Subcutaneous abdominal adipose tissue (tissue), 5 donors: ENCODE measurements at regions not wholly inside any gene's neighbourhood (a gene's known extent, or its start where the extent isn't known, plus 50 kb on each side); places are given as distances from the start of the nearest gene placed in this dataset.

Experiments
- H3K27ac ChIP-seq: one replicate; pipeline ENCODE4 v1.7.0; 2013; ENCODE audit warnings: low read depth, mild to moderate bottlenecking, inconsistent platforms, low read length, moderate library complexity
- H3K27me3 ChIP-seq, 5 donors: one replicate each; pipeline ENCODE4 v1.7.0; 2013; ENCODE audit warnings: low read length in 5 of 5, inconsistent platforms in 1 of 5; ENCODE audit not compliant: control insufficient read depth in 5 of 5, insufficient read depth in 4 of 5
- H3K36me3 ChIP-seq, 5 donors: one replicate each; pipeline ENCODE4 v1.7.0; 2013; ENCODE audit warnings: low read length in 5 of 5; ENCODE audit not compliant: control insufficient read depth in 5 of 5, insufficient read depth in 5 of 5
- H3K4me1 ChIP-seq, 5 donors: one replicate each; pipeline ENCODE4 v1.7.0; 2013; ENCODE audit warnings: low read length in 5 of 5, mild to moderate bottlenecking in 3 of 5, moderate library complexity in 1 of 5; ENCODE audit not compliant: control insufficient read depth in 5 of 5, insufficient read depth in 5 of 5
- H3K4me3 ChIP-seq, 5 donors: one replicate each; pipeline ENCODE4 v1.7.0; 2013; ENCODE audit warnings: low read length in 5 of 5, low read depth in 1 of 5
- H3K9ac ChIP-seq, 5 donors: one replicate each; pipeline ENCODE4 v1.7.0; 2013; ENCODE audit warnings: low read length in 5 of 5, mild to moderate bottlenecking in 4 of 5, moderate library complexity in 3 of 5
- H3K9me3 ChIP-seq, 5 donors: one replicate each; pipeline ENCODE4 v1.7.0; 2013; ENCODE audit warnings: low read length in 5 of 5; ENCODE audit not compliant: control insufficient read depth in 5 of 5
- donor health status: healthy.
- donor health status: healthy.
- donor health status: healthy.
- donor health status: healthy.
- donor health status: healthy.

- no peak overlapping the region for H3K4me3 ChIP-seq
- no peaks in the 10 kb centered on the region for H3K27me3 ChIP-seq
- H3K9ac ChIP-seq = no peak overlapping the region
- no peaks in the 10 kb centered on the region for H3K36me3 ChIP-seq
- H3K9me3 ChIP-seq = no peaks in the 10 kb centered on the region
- H3K4me1 ChIP-seq = no peaks in the 10 kb centered on the region
- H3K27ac ChIP-seq = no peak overlapping the region
Measured at GRCh38 chr14:38856798-38857197, 246.2 kb downstream of the SEC23A start.

GRCh38 chr14:38855513-38855912, 247.5 kb downstream of the SEC23A start:
- Histone ChIP-seq H3K36me3 (no peaks in the 10 kb centered on the region), H3K4me3 (no peak overlapping the region), H3K9me3 (no peaks in the 10 kb centered on the region), H3K4me1 (no peaks in the 10 kb centered on the region), H3K9ac (no peak overlapping the region), H3K27me3 (no peaks in the 10 kb centered on the region), H3K27ac (no peak overlapping the region)

- Histone ChIP-seq H3K9ac (no peak overlapping the region), H3K4me1 (no peaks in the 10 kb centered on the region), H3K27ac (no peak overlapping the region), H3K9me3 (no peaks in the 10 kb centered on the region), H3K36me3 (no peaks in the 10 kb centered on the region), H3K27me3 (no peaks in the 10 kb centered on the region), H3K4me3 (no peak overlapping the region)
Measured at GRCh38 chr14:38851111-38851510, 251.9 kb downstream of the SEC23A start.

- H3K27me3 ChIP-seq = no peaks in the 10 kb centered on the region
- H3K9me3 ChIP-seq = no peaks in the 10 kb centered on the region
- H3K9ac ChIP-seq = no peak overlapping the region
- H3K36me3 ChIP-seq = no peaks in the 10 kb centered on the region
- H3K27ac ChIP-seq = no peak overlapping the region
- H3K4me1 ChIP-seq = no peaks in the 10 kb centered on the region
- H3K4me3 ChIP-seq = no peak overlapping the region
Measured at GRCh38 chr14:38850664-38851063, 252.4 kb downstream of the SEC23A start.

- no peak overlapping the region for H3K27ac ChIP-seq
- H3K27me3 ChIP-seq = no peaks in the 10 kb centered on the region
- H3K36me3 ChIP-seq = no peaks in the 10 kb centered on the region
- no peaks in the 10 kb centered on the region for H3K9me3 ChIP-seq
- H3K4me3 ChIP-seq = no peak overlapping the region
- H3K4me1 ChIP-seq = no peaks in the 10 kb centered on the region
- H3K9ac ChIP-seq = no peak overlapping the region
Measured at GRCh38 chr14:38848243-38848935, 254.6 kb downstream of the SEC23A start.

- no peak overlapping the region for H3K9ac ChIP-seq
- no peaks in the 10 kb centered on the region for H3K36me3 ChIP-seq
- no peaks in the 10 kb centered on the region for H3K4me1 ChIP-seq
- H3K27ac ChIP-seq = no peak overlapping the region
- H3K9me3 ChIP-seq = no peaks in the 10 kb centered on the region
- H3K27me3 ChIP-seq = no peaks in the 10 kb centered on the region
- no peak overlapping the region for H3K4me3 ChIP-seq
Measured at GRCh38 chr14:38847161-38847560, 255.9 kb downstream of the SEC23A start.

- no peaks in the 10 kb centered on the region for H3K9me3 ChIP-seq
Measured at GRCh38 chr14:38839694-38840365, 263.2 kb downstream of the SEC23A start.

GRCh38 chr14:38838979-38839323, 264.1 kb downstream of the SEC23A start:
- no peak overlapping the region for H3K27ac ChIP-seq
- peaks cover 0 to 5% (median 0%) of the 10 kb centered on the region in 5 donors for H3K4me1 ChIP-seq
- no peaks in the 10 kb centered on the region for H3K9me3 ChIP-seq
- H3K9ac ChIP-seq = no peak overlapping the region
- peaks cover 0 to 2% (median 0%) of the 10 kb centered on the region in 5 donors for H3K27me3 ChIP-seq
- peaks cover 0 to 2% (median 0%) of the 10 kb centered on the region in 5 donors for H3K36me3 ChIP-seq
- no peak overlapping the region for H3K4me3 ChIP-seq

More at GRCh38 chr14:38839694-38840365, 263.2 kb downstream of the SEC23A start:
- H3K27me3 ChIP-seq = peaks cover 0 to 2% (median 0%) of the 10 kb centered on the region in 5 donors
- no peak overlapping the region for H3K4me3 ChIP-seq
- peaks cover 0 to 2% (median 0%) of the 10 kb centered on the region in 5 donors for H3K36me3 ChIP-seq
- H3K4me1 ChIP-seq = peaks cover 0 to 5% (median 0%) of the 10 kb centered on the region in 5 donors
- H3K27ac ChIP-seq = no peak overlapping the region
- H3K9ac ChIP-seq = no peak overlapping the region

GRCh38 chr14:38838049-38838978, 264.7 kb downstream of the SEC23A start:
- Histone ChIP-seq H3K36me3 (peaks cover 0 to 2% (median 0%) of the 10 kb centered on the region in 5 donors), H3K27ac (no peak overlapping the region), H3K27me3 (peaks cover 0 to 2% (median 0%) of the 10 kb centered on the region in 5 donors), H3K4me3 (no peak overlapping the region), H3K4me1 (peaks cover 0 to 5% (median 0%) of the 10 kb centered on the region in 5 donors), H3K9ac (no peak overlapping the region), H3K9me3 (no peaks in the 10 kb centered on the region)
